SK-N-SH treated with all-trans-retinoic acid at 6 μM for 48 hours (cell line): ENCODE measurements at regions not wholly inside any gene's neighbourhood (a gene's known extent, or its start where the extent isn't known, plus 50 kb on each side); places are given as distances from the start of the nearest gene placed in this dataset.
"Not testable (repeated sequence)": the region's sequence is repeated elsewhere in the genome, so short reads cannot be mapped to it uniquely, and the experiment has no call there.

Experiments
- ATAC-seq: fragments of 200-7000 bp; cut with Tn5 transposase; 3 replicates; pipeline ENCODE4 v1.9.1; 2020; ENCODE audit warnings: mild to moderate bottlenecking, moderate library complexity
- BACH2 ChIP-seq: fragments of 250-450 bp; sonication (Bioruptor Pico); IDR thresholded peaks from 2 replicates; pipeline ENCODE4 v1.9.0; 2021; ENCODE audit warnings: mild to moderate bottlenecking, borderline replicate concordance
- CSDC2 ChIP-seq: fragments of 250-450 bp; sonication (Bioruptor Pico); IDR thresholded peaks from 2 replicates; pipeline ENCODE4 v1.5.0; 2020; ENCODE audit warnings: mild to moderate bottlenecking, moderate library complexity
- ESRRG ChIP-seq: fragments of 250-450 bp; sonication (Bioruptor Pico); IDR thresholded peaks from 2 replicates; pipeline ENCODE4 v1.6.1; 2021; ENCODE audit warnings: mild to moderate bottlenecking
- GLIS3 ChIP-seq: fragments of 250-450 bp; sonication (Bioruptor Pico); IDR thresholded peaks from 2 replicates; pipeline ENCODE4 v1.5.0; 2020; ENCODE audit warnings: mild to moderate bottlenecking, moderate library complexity
- ISL1 ChIP-seq: fragments of 250-450 bp; sonication (Bioruptor Pico); IDR thresholded peaks from 2 replicates; pipeline ENCODE4 v2.1.2; 2022; ENCODE audit warnings: mild to moderate bottlenecking, moderate library complexity
- OSR1 ChIP-seq: fragments of 250-450 bp; sonication (Bioruptor Pico); IDR thresholded peaks from 2 replicates; pipeline ENCODE4 v1.8.0; 2022; ENCODE audit warnings: moderate library complexity, mild to moderate bottlenecking, inconsistent platforms
- PPARA ChIP-seq: fragments of 250-450 bp; sonication (Bioruptor Pico); IDR thresholded peaks from 2 replicates; pipeline ENCODE4 v1.5.0; 2020; ENCODE audit warnings: mild to moderate bottlenecking, borderline replicate concordance
- RARB ChIP-seq: fragments of 250-450 bp; sonication (Bioruptor Pico); IDR thresholded peaks from 2 replicates; pipeline ENCODE4 v1.8.0; 2021; ENCODE audit warnings: mild to moderate bottlenecking, moderate library complexity
- SNAI2 ChIP-seq: fragments of 250-450 bp; sonication (Bioruptor Pico); IDR thresholded peaks from 2 replicates; pipeline ENCODE4 v1.5.0; 2020; ENCODE audit warnings: mild to moderate bottlenecking, moderate library complexity
- TOX ChIP-seq: fragments of 250-450 bp; sonication (Bioruptor Pico); IDR thresholded peaks from 2 replicates; pipeline ENCODE4 v1.8.0; 2021; ENCODE audit warnings: mild to moderate bottlenecking, moderate library complexity, borderline replicate concordance
- ZC3H10 ChIP-seq: fragments of 250-450 bp; sonication (Bioruptor Pico); IDR thresholded peaks from 2 replicates; pipeline ENCODE4 v1.5.1; 2021; ENCODE audit warnings: mild to moderate bottlenecking, moderate library complexity
- ZFP3 ChIP-seq: fragments of 250-450 bp; sonication (Bioruptor Pico); IDR thresholded peaks from 2 replicates; pipeline ENCODE4 v1.5.0; 2020; ENCODE audit warnings: mild to moderate bottlenecking, moderate library complexity
- ZFP30 ChIP-seq: fragments of 450-650 bp; formaldehyde crosslinking; IDR thresholded peaks from 2 replicates; pipeline ENCODE4 v1.5.0; 2022; ENCODE audit warnings: mild to moderate bottlenecking, moderate library complexity
- ZNF565 ChIP-seq: fragments of 450-650 bp; formaldehyde crosslinking; conservative IDR thresholded peaks from 2 replicates; pipeline ENCODE4 v1.5.0; 2020; ENCODE audit warnings: low read depth, mild to moderate bottlenecking, moderate library complexity
- ZNF70 ChIP-seq: fragments of 450-650 bp; formaldehyde crosslinking; IDR thresholded peaks from 2 replicates; pipeline ENCODE4 v1.5.0; 2020; ENCODE audit warnings: mild to moderate bottlenecking, moderate library complexity
- ZNF8 ChIP-seq: fragments of 450-650 bp; formaldehyde crosslinking; IDR thresholded peaks from 2 replicates; pipeline ENCODE4 v1.5.0; 2020; ENCODE audit warnings: mild to moderate bottlenecking, moderate library complexity
- TF ChIP-seq, protein P1 (sequence below): fragments of 250-450 bp; sonication (Bioruptor Pico); IDR thresholded peaks from 2 replicates; pipeline ENCODE4 v1.5.1; 2020; ENCODE audit warnings: low read depth, mild to moderate bottlenecking, moderate library complexity
- TF ChIP-seq, protein P2 (sequence below): fragments of 250-450 bp; sonication (Bioruptor Pico); IDR thresholded peaks from 2 replicates; pipeline ENCODE4 v1.5.1; 2021; ENCODE audit warnings: mild to moderate bottlenecking, moderate library complexity
- TF ChIP-seq, protein P3 (sequence below): fragments of 250-450 bp; sonication (Bioruptor Pico); IDR thresholded peaks from 2 replicates; pipeline ENCODE4 v1.8.0; 2021; ENCODE audit warnings: low read depth, mild to moderate bottlenecking, moderate library complexity, borderline replicate concordance
- TF ChIP-seq, protein P4 (sequence below): fragments of 250-450 bp; sonication (Bioruptor Pico); IDR thresholded peaks from 2 replicates; pipeline ENCODE4 v1.8.0; 2020; ENCODE audit warnings: mild to moderate bottlenecking, moderate library complexity, borderline replicate concordance

GRCh38 chr9:97160255-97160654 lies 121.3 kb upstream of the CTSV start (continued):
- TF ChIP-seq BACH2 (CRISPR knock-in tag) (no peak), ZNF565 (no peak), GLIS3 (CRISPR knock-in tag) (no peak), ZC3H10 (no peak), ZNF8 (CRISPR knock-in tag) (no peak)
- TF ChIP-seq, protein P1, sequence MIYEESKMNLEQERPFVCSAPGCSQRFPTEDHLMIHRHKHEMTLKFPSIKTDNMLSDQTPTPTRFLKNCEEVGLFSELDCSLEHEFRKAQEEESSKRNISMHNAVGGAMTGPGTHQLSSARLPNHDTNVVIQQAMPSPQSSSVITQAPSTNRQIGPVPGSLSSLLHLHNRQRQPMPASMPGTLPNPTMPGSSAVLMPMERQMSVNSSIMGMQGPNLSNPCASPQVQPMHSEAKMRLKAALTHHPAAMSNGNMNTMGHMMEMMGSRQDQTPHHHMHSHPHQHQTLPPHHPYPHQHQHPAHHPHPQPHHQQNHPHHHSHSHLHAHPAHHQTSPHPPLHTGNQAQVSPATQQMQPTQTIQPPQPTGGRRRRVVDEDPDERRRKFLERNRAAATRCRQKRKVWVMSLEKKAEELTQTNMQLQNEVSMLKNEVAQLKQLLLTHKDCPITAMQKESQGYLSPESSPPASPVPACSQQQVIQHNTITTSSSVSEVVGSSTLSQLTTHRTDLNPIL (CRISPR knock-in tag), result no peak

- ATAC-seq, result not testable (repeated sequence)
Measured at GRCh38 chr9:97158722-97159121, 119.8 kb upstream of the CTSV start.

GRCh38 chr9:97155441-97155840 lies 116.5 kb upstream of the CTSV start:
- ATAC-seq, result not testable (repeated sequence)

DNA sequence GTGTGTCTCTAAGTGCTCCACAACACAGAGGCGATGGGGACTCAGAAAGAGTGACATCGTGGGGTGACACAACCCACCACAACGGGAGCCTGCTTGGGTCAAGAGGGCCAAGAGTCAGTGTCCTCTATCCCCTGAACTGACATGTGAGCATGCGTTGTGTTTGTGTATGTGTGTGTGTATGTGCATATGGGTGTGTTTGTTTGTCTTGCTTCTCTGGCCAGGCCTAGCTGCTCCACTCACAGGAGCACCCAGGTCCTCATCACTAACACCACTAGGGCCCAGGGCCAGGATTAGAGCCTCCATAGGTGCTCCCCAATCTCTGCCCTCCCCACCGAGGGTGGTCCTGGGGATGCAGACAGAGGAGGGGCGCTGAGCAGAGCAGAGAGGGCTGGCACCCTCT lies 115.0 kb upstream of the CTSV start:
- no peak for ATAC-seq
- no peak for TF ChIP-seq CSDC2
- TF ChIP-seq OSR1 (CRISPR knock-in tag), result no peak
- TF ChIP-seq TOX, result no peak
- TF ChIP-seq PPARA (CRISPR knock-in tag), result no peak
- TF ChIP-seq ZFP30 (CRISPR knock-in tag), result no peak
- no peak for TF ChIP-seq ZNF70 (CRISPR knock-in tag)
- TF ChIP-seq GLIS3 (CRISPR knock-in tag), result no peak
- TF ChIP-seq, protein P2, sequence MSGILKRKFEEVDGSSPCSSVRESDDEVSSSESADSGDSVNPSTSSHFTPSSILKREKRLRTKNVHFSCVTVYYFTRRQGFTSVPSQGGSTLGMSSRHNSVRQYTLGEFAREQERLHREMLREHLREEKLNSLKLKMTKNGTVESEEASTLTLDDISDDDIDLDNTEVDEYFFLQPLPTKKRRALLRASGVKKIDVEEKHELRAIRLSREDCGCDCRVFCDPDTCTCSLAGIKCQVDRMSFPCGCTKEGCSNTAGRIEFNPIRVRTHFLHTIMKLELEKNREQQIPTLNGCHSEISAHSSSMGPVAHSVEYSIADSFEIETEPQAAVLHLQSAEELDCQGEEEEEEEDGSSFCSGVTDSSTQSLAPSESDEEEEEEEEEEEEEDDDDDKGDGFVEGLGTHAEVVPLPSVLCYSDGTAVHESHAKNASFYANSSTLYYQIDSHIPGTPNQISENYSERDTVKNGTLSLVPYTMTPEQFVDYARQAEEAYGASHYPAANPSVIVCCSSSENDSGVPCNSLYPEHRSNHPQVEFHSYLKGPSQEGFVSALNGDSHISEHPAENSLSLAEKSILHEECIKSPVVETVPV (CRISPR knock-in tag), result no peak

DNA sequence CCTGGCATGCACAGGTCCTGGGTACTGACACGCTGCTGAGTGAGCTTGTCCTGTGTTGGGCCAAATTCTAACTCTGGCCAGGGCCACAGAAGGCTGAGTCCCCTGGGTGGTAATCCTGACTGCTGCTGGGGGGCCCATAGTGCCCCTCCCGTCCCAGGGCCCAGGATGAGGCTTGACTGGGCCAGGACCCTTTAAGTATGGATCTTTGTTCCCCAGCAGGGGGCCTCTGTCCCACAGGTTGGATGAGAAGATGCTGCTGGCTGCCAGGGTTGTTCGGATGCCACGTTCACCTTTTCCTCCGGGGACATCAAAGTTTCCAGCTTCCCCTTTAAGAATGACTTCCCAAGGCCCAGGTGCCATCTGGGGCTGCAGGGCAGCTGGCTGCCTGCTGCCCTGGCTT lies 114.2 kb upstream of the CTSV start:
- not testable (repeated sequence) for ATAC-seq

GRCh38 chr9:97150471-97150870 lies 111.5 kb upstream of the CTSV start:
- ATAC-seq, result not testable (repeated sequence)

- not testable (repeated sequence) for ATAC-seq
Measured at GRCh38 chr9:97148428-97148827, 109.5 kb upstream of the CTSV start.

DNA sequence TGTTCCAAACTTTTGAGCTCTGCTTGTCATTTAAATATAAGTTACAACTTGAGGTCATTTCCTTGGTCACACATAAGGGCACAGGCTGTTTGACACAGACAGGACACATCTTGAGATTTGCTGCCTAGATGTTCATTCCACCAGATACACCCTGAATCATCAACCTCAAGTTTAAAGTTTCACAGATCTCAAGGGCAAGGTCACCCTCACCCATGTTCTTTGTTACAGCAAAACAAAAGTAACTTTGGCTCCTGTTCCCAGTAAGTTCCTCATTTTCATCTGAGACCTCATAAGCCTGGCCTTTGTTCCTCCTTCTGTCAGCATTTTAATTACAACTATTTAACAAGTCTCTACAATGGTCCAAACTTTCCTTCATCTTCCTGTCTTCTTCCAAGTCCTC lies 106.7 kb upstream of the CTSV start:
- ATAC-seq, result not testable (repeated sequence)

DNA sequence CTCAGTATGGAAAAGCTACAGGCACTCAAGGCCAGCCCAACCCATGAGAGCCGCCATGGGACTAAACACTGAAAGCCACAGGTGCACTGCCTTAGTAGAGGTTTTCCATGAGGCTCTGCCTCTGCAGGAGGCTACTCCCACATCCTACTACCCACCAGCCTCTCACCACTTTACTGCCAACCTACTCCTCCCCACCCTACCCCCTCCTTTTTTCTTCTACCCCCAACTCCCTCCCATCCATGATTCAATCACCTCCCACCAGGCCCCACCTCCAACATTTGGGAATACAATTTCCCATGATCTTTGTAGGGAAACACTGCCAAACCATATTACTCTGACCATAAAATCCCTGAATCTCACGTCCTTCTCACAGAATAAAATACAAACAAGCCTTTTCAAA lies 101.6 kb upstream of the CTSV start:
- no peak for ATAC-seq
- TF ChIP-seq ESRRG (CRISPR knock-in tag), result no peak
- TF ChIP-seq ZC3H10, result no peak
- TF ChIP-seq, protein P3, sequence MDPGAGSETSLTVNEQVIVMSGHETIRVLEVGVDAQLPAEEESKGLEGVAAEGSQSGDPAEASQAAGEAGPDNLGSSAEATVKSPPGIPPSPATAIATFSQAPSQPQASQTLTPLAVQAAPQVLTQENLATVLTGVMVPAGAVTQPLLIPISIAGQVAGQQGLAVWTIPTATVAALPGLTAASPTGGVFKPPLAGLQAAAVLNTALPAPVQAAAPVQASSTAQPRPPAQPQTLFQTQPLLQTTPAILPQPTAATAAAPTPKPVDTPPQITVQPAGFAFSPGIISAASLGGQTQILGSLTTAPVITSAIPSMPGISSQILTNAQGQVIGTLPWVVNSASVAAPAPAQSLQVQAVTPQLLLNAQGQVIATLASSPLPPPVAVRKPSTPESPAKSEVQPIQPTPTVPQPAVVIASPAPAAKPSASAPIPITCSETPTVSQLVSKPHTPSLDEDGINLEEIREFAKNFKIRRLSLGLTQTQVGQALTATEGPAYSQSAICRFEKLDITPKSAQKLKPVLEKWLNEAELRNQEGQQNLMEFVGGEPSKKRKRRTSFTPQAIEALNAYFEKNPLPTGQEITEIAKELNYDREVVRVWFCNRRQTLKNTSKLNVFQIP (CRISPR knock-in tag), result no peak
- no peak for TF ChIP-seq CSDC2
- no peak for TF ChIP-seq OSR1 (CRISPR knock-in tag)
- TF ChIP-seq ISL1 (CRISPR knock-in tag), result no peak

- TF ChIP-seq SNAI2 (CRISPR knock-in tag), result no peak
- TF ChIP-seq ZFP3, result no peak
- TF ChIP-seq, protein P4, sequence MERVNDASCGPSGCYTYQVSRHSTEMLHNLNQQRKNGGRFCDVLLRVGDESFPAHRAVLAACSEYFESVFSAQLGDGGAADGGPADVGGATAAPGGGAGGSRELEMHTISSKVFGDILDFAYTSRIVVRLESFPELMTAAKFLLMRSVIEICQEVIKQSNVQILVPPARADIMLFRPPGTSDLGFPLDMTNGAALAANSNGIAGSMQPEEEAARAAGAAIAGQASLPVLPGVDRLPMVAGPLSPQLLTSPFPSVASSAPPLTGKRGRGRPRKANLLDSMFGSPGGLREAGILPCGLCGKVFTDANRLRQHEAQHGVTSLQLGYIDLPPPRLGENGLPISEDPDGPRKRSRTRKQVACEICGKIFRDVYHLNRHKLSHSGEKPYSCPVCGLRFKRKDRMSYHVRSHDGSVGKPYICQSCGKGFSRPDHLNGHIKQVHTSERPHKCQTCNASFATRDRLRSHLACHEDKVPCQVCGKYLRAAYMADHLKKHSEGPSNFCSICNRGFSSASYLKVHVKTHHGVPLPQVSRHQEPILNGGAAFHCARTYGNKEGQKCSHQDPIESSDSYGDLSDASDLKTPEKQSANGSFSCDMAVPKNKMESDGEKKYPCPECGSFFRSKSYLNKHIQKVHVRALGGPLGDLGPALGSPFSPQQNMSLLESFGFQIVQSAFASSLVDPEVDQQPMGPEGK (CRISPR knock-in tag), result no peak
- TF ChIP-seq, protein P3 (CRISPR knock-in tag), result no peak
- TF ChIP-seq RARB (CRISPR knock-in tag), result no peak
- no peak for TF ChIP-seq ISL1 (CRISPR knock-in tag)
- no peak for TF ChIP-seq ZNF70 (CRISPR knock-in tag)
- TF ChIP-seq BACH2 (CRISPR knock-in tag), result no peak
- TF ChIP-seq GLIS3 (CRISPR knock-in tag), result no peak
- TF ChIP-seq, all 23 proteins: peak for 0
- no peak for ATAC-seq
Measured at GRCh38 chr9:97136421-97136820, 97.5 kb upstream of the CTSV start.

GRCh38 chr9:97133966-97134365 lies 95.0 kb upstream of the CTSV start:
- ATAC-seq, result not testable (repeated sequence)
